GM13976 (cell line): ENCODE measurements at regions not wholly inside any gene's neighbourhood (a gene's known extent, or its start where the extent isn't known, plus 50 kb on each side); places are given as distances from the start of the nearest gene placed in this dataset.

Experiments
- DNase-seq: peaks from one replicate; pipeline ENCODE4 v3.0.0; 2012; ENCODE audit warnings: low spot score
- CTCF ChIP-seq: IDR thresholded peaks from 2 replicates; pipeline ENCODE4 v1.5.1; 2012; ENCODE audit warnings: borderline replicate concordance, mild to moderate bottlenecking; ENCODE audit not compliant: insufficient read depth; ENCODE audit errors: extremely low read depth, missing control alignments, control extremely low read depth
- in situ Hi-C: fragments of 300-500 bp; cut with MboI; formaldehyde crosslinking; loops from one replicate; pipeline ENCODE4 v1.12.0; 2022; ENCODE audit warnings: low sequenced_read_pairs, mixed read lengths, inconsistent platforms; ENCODE audit not compliant: unreplicated experiment

GRCh38 chr11:23151819-23152218, 291.5 kb upstream of the CCDC179 start:
- in situ Hi-C loops, result no loop called here
- TF ChIP-seq CTCF, result no peak
- no peak for DNase-seq

GRCh38 chr11:23155503-23155902, 295.2 kb upstream of the CCDC179 start:
- no peak for DNase-seq
- TF ChIP-seq CTCF, result no peak
- in situ Hi-C loops, result no loop called here

GRCh38 chr11:23164022-23164421, 303.7 kb upstream of the CCDC179 start:
- DNase-seq, result no peak
- in situ Hi-C loops, result no loop called here
- no peak for TF ChIP-seq CTCF

GRCh38 chr11:23166376-23166775, 306.1 kb upstream of the CCDC179 start:
- no peak for TF ChIP-seq CTCF
- no peak for DNase-seq
- in situ Hi-C loops, result no loop called here

GRCh38 chr11:23179609-23180008, 319.3 kb upstream of the CCDC179 start:
- TF ChIP-seq CTCF, result no peak
- in situ Hi-C loops, result no loop called here
- DNase-seq, result no peak

- in situ Hi-C loops, result no loop called here
- no peak for DNase-seq
- no peak for TF ChIP-seq CTCF
Measured at GRCh38 chr11:23181022-23181807, 320.9 kb upstream of the CCDC179 start.
